Activated T-cell treated with anti-CD3 and anti-CD28 coated beads, Interleukin-2, amount 50 U/mL, for 48 hours (primary cell): ENCODE measurements at regions not wholly inside any gene's neighbourhood (a gene's known extent, or its start where the extent isn't known, plus 50 kb on each side); places are given as distances from the start of the nearest gene placed in this dataset.
"Not testable (repeated sequence)": the region's sequence is repeated elsewhere in the genome, so short reads cannot be mapped to it uniquely, and the experiment has no call there.

Source experiments
- DNase-seq, 2 experiments: peaks; one replicate each; pipeline ENCODE4 v3.0.0-alpha.2; 2020

GRCh38 chr2:187686416-187687024 is 132.3 kb upstream of the TFPI start:
- DNase-seq = no peak

GRCh38 chr2:187687585-187687984 is 133.3 kb upstream of the TFPI start:
- no peak for DNase-seq

- no peak for DNase-seq
Measured at GRCh38 chr2:187689372-187689771, 135.1 kb upstream of the TFPI start.

- no peak for DNase-seq
Measured at GRCh38 chr2:187693923-187694322, 139.7 kb upstream of the TFPI start.

- DNase-seq = not testable (repeated sequence)
Measured at GRCh38 chr2:187696644-187697043, 142.4 kb upstream of the TFPI start.

- DNase-seq = no peak
Measured at GRCh38 chr2:187698374-187699110, 144.3 kb upstream of the TFPI start.

GRCh38 chr2:187702157-187702556 is 147.9 kb upstream of the TFPI start:
- no peak for DNase-seq

- no peak for DNase-seq
Measured at GRCh38 chr2:187708272-187708671, 154.0 kb upstream of the TFPI start.

GRCh38 chr2:187709065-187709464 is 154.8 kb upstream of the TFPI start:
- DNase-seq = no peak

GRCh38 chr2:187710791-187711521 is 156.7 kb upstream of the TFPI start:
- no peak for DNase-seq

GRCh38 chr2:187715590-187715989 is 161.4 kb upstream of the TFPI start:
- DNase-seq = no peak

- DNase-seq = no peak
Measured at GRCh38 chr2:187716301-187716700, 162.1 kb upstream of the TFPI start.

- DNase-seq = no peak
Measured at GRCh38 chr2:187718092-187718491, 163.9 kb upstream of the TFPI start.

- no peak for DNase-seq
Measured at GRCh38 chr2:187719510-187719909, 165.3 kb upstream of the TFPI start.

GRCh38 chr2:187748958-187749357 is 194.7 kb upstream of the TFPI start:
- no peak for DNase-seq

GRCh38 chr2:187749804-187750431 is 195.7 kb upstream of the TFPI start:
- no peak for DNase-seq

GRCh38 chr2:187768995-187769394 is 214.8 kb upstream of the TFPI start:
- DNase-seq = no peak

GRCh38 chr2:187769437-187769836 is 215.2 kb upstream of the TFPI start:
- DNase-seq = no peak

- DNase-seq = no peak
Measured at GRCh38 chr2:187774551-187775071, 220.4 kb upstream of the TFPI start.

GRCh38 chr2:187775196-187775595 is 221.0 kb upstream of the TFPI start:
- DNase-seq = no peak

GRCh38 chr2:187775651-187776050 is 221.4 kb upstream of the TFPI start:
- DNase-seq = no peak

GRCh38 chr2:187782301-187782700 is 228.1 kb upstream of the TFPI start:
- DNase-seq = no peak

- DNase-seq = no peak
Measured at GRCh38 chr2:187783446-187783845, 229.2 kb upstream of the TFPI start.
